SK-N-SH (cell line): ENCODE measurements at regions not wholly inside any gene's neighbourhood (a gene's known extent, or its start where the extent isn't known, plus 50 kb on each side); places are given as distances from the start of the nearest gene placed in this dataset.

Source experiments
- CTCF ChIA-PET: fragments of 300-600, 350-600 bp; formaldehyde crosslinking; extraction: SDS; loops from one replicate; lab custom pipeline; 2021; lab: Yijun Ruan, JAX
- POLR2A ChIA-PET: fragments of 350-600 bp; sonication (Branson Sonifier 250); formaldehyde crosslinking; extraction: SDS; loops from one replicate; lab custom pipeline; 2020; ENCODE audit warnings: antibody characterized with exemption, inconsistent platforms; lab: Yijun Ruan, JAX
- DNase-seq: peaks from one replicate; pipeline ENCODE4 v3.0.0; 2012
- H2AFZ ChIP-seq: fragments of 200-600 bp; sonication (generic); 2 replicates; pipeline ENCODE4 v1.8.1; 2016; ENCODE audit warnings: antibody characterized with exemption, mild to moderate bottlenecking, low read depth
- H3F3A ChIP-seq: fragments of 200-600 bp; sonication (generic); replicated peaks from 2 replicates; pipeline ENCODE3; 2016; ENCODE audit warnings: antibody characterized with exemption, mild to moderate bottlenecking; ENCODE audit not compliant: insufficient read depth
- H3K27ac ChIP-seq, 2 experiments: fragments of 200-500 bp in 1 of 2; fragments of 200-600 bp in 1 of 2; sonication (Bioruptor generic) in 1 of 2; sonication (generic), shearing (Covaris generic) in 1 of 2; 2 replicates each; pipeline versions ENCODE4 v1.5.1 to v1.6.1; 2014 to 2016; ENCODE audit warnings: low read depth in 2 of 2, inconsistent platforms in 1 of 2, low read length in 1 of 2, mild to moderate bottlenecking in 1 of 2, mixed read lengths in 1 of 2
- H3K27me3 ChIP-seq: fragments of 200-600 bp; sonication (generic), shearing (Covaris generic); 2 replicates; pipeline ENCODE4 v1.6.1; 2016; ENCODE audit warnings: mixed run types; ENCODE audit not compliant: insufficient read depth
- H3K36me3 ChIP-seq, 2 experiments: fragments of 200-500 bp in 1 of 2; fragments of 200-600 bp in 1 of 2; sonication (Bioruptor generic) in 1 of 2; sonication (generic) in 1 of 2; replicated peaks in 1 of 2; 2 replicates each; pipeline versions ENCODE3 to v1.5.1; 2014 to 2016; ENCODE audit warnings: low read length in 1 of 2, mild to moderate bottlenecking in 1 of 2; ENCODE audit not compliant: insufficient read depth in 2 of 2, control insufficient read depth in 1 of 2
- H3K4me1 ChIP-seq, 2 experiments: fragments of 200-500 bp in 1 of 2; fragments of 200-600 bp in 1 of 2; sonication (Bioruptor generic) in 1 of 2; sonication (generic), shearing (Covaris generic) in 1 of 2; 2 replicates each; pipeline versions ENCODE4 v1.5.1 to v1.6.1; 2014 to 2016; ENCODE audit warnings: low read depth in 1 of 2, low read length in 1 of 2, mixed run types in 1 of 2; ENCODE audit not compliant: insufficient read depth in 2 of 2, control insufficient read depth in 1 of 2
- H3K4me2 ChIP-seq: fragments of 200-600 bp; sonication (generic), shearing (Covaris generic); 2 replicates; pipeline ENCODE4 v1.6.1; 2017; ENCODE audit warnings: mixed run types
- H3K4me3 ChIP-seq, 2 experiments: fragments of 200-500 bp in 1 of 2; fragments of 200-600 bp in 1 of 2; sonication (Bioruptor generic) in 1 of 2; sonication (generic), shearing (Covaris generic) in 1 of 2; 2 replicates each; pipeline versions ENCODE4 v1.5.1 to v1.8.1; 2014 to 2016; ENCODE audit warnings: low read depth in 2 of 2, inconsistent platforms in 1 of 2, low read length in 1 of 2, mild to moderate bottlenecking in 1 of 2, mixed read lengths in 1 of 2, moderate library complexity in 1 of 2
- H3K79me2 ChIP-seq: fragments of 200-600 bp; sonication (generic); 2 replicates; pipeline ENCODE4 v1.8.1; 2017; ENCODE audit warnings: mild to moderate bottlenecking; ENCODE audit not compliant: insufficient read depth
- H3K9ac ChIP-seq: fragments of 200-600 bp; sonication (generic); 2 replicates; pipeline ENCODE4 v1.6.1; 2017; ENCODE audit warnings: mixed run types
- H3K9me2 ChIP-seq: fragments of 200-600 bp; sonication (generic); 2 replicates; pipeline ENCODE4 v1.6.1; 2017; ENCODE audit warnings: mixed run types
- H3K9me3 ChIP-seq: fragments of 200-600 bp; sonication (generic); 2 replicates; pipeline ENCODE4 v1.6.1; 2017; ENCODE audit warnings: mixed run types, mild to moderate bottlenecking, moderate library complexity
- H4K20me1 ChIP-seq: fragments of 200-600 bp; sonication (generic); 2 replicates; pipeline ENCODE4 v1.6.1; 2017; ENCODE audit warnings: mild to moderate bottlenecking, mixed run types; ENCODE audit not compliant: insufficient read depth
- ELF1 ChIP-seq: IDR thresholded peaks from 2 replicates; pipeline ENCODE4 v1.4.0; 2012
- EP300 ChIP-seq, 2 experiments: IDR thresholded peaks; 2 replicates each; pipeline versions ENCODE4 v1.4.0 to v1.6.1; 2012; ENCODE audit warnings: borderline replicate concordance in 1 of 2, low read depth in 1 of 2, low read length in 1 of 2
- FOSL2 ChIP-seq: IDR thresholded peaks from 2 replicates; pipeline ENCODE4 v1.4.0; 2012; ENCODE audit warnings: low read depth, mild to moderate bottlenecking, moderate library complexity, borderline replicate concordance
- FOXJ3 ChIP-seq: sonication (generic); formaldehyde crosslinking; IDR thresholded peaks from 2 replicates; pipeline ENCODE4 v1.5.1; 2020; ENCODE audit warnings: mild to moderate bottlenecking, missing genetic modification reagents
- FOXM1 ChIP-seq: IDR thresholded peaks from 2 replicates; pipeline ENCODE4 v1.4.0; 2012; ENCODE audit warnings: low read depth, mild to moderate bottlenecking
- GABPA ChIP-seq: IDR thresholded peaks from 2 replicates; pipeline ENCODE4 v1.4.0; 2012; ENCODE audit warnings: low read depth, mild to moderate bottlenecking
- GATA2 ChIP-seq: sonication (generic); formaldehyde crosslinking; IDR thresholded peaks from 2 replicates; pipeline ENCODE4 v1.5.0; 2020; ENCODE audit warnings: mild to moderate bottlenecking, missing genetic modification reagents
- MEF2A ChIP-seq: IDR thresholded peaks from 2 replicates; pipeline ENCODE4 v1.4.0; 2012; ENCODE audit warnings: low read depth, borderline replicate concordance
- NFIC ChIP-seq: IDR thresholded peaks from 2 replicates; pipeline ENCODE4 v1.4.0; 2012; ENCODE audit warnings: borderline replicate concordance
- NRF1 ChIP-seq: IDR thresholded peaks from 2 replicates; pipeline ENCODE4 v1.6.1; 2012; ENCODE audit warnings: low read depth, mild to moderate bottlenecking, low read length
- RXRA ChIP-seq: IDR thresholded peaks from 2 replicates; pipeline ENCODE4 v1.4.0; 2012; ENCODE audit warnings: low read depth, mild to moderate bottlenecking, borderline replicate concordance
- YY1 ChIP-seq: IDR thresholded peaks from 2 replicates; pipeline ENCODE4 v1.4.0; 2012; ENCODE audit warnings: low read depth, mild to moderate bottlenecking
- WGBS: methylation state at CpG from one replicate; pipeline ENCODE4 v1.1.6; 2017; ENCODE audit warnings: low lambda C conversion rate; 5-methylcytosine and 5-hydroxymethylcytosine counted together
- TF ChIP-seq, protein P1 (sequence below): fragments of 150-350 bp; IDR thresholded peaks from 2 replicates; pipeline ENCODE4 v1.6.1; 2017; ENCODE audit warnings: antibody characterized with exemption, low read length, low read depth, borderline replicate concordance
- TF ChIP-seq, protein P2 (sequence below): IDR thresholded peaks from 2 replicates; pipeline ENCODE4 v1.6.1; 2012; ENCODE audit warnings: mild to moderate bottlenecking, low read depth, low read length, moderate library complexity
- TF ChIP-seq, protein P3 (sequence below): IDR thresholded peaks from 2 replicates; pipeline ENCODE4 v1.4.0; 2012; ENCODE audit warnings: low read depth, borderline replicate concordance
- TF ChIP-seq, protein P4 (sequence below): IDR thresholded peaks from 2 replicates; pipeline ENCODE4; 2012
- TF ChIP-seq, protein P5 (sequence below): IDR thresholded peaks from 2 replicates; pipeline ENCODE4 v1.4.0; 2012; ENCODE audit warnings: low read depth
- TF ChIP-seq, protein P6 (sequence below): fragments of 150-350 bp; IDR thresholded peaks from 2 replicates; pipeline ENCODE4 v1.6.1; 2016; ENCODE audit warnings: mild to moderate bottlenecking, low read depth, low read length
- TF ChIP-seq, protein P7 (sequence below): IDR thresholded peaks from 2 replicates; pipeline ENCODE4 v1.4.0; 2012; ENCODE audit warnings: low read depth, borderline replicate concordance

DNA sequence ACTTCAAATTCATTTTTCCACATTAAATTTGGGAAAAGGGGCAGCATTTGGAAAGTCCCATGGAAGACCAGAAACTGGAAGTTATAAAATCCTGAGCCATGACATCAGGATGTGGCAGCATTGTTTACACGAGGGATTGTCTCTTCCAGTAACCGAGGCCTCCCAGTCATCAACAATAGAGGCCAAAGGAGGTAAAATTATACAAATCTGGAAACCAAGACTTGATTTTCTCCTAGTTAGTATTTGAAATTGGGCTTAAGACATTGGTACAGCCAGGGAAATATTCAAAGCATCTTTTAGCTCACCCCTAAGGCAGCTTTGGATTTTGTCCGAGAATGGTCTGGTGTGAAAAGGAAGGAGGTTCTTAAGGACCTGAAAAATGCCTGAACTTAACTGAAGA, 251.6 kb upstream of the FOXF1 start:
- TF ChIP-seq NFIC (no peak), YY1 (no peak), EP300 (IDR thresholded peaks at IDR 0.05; ENCODE audit: borderline replicate concordance in 1 of 2, low read depth in 1 of 2, low read length in 1 of 2) (no peak), NRF1 (no peak), GATA2 (CRISPR knock-in tag) (no peak), MEF2A (no peak), GABPA (no peak), FOSL2 (no peak), FOXM1 (no peak), RXRA (no peak), FOXJ3 (CRISPR knock-in tag) (no peak), ELF1 (no peak)
- TF ChIP-seq, protein P1, sequence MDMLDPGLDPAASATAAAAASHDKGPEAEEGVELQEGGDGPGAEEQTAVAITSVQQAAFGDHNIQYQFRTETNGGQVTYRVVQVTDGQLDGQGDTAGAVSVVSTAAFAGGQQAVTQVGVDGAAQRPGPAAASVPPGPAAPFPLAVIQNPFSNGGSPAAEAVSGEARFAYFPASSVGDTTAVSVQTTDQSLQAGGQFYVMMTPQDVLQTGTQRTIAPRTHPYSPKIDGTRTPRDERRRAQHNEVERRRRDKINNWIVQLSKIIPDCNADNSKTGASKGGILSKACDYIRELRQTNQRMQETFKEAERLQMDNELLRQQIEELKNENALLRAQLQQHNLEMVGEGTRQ = no peak
- TF ChIP-seq, protein P2, sequence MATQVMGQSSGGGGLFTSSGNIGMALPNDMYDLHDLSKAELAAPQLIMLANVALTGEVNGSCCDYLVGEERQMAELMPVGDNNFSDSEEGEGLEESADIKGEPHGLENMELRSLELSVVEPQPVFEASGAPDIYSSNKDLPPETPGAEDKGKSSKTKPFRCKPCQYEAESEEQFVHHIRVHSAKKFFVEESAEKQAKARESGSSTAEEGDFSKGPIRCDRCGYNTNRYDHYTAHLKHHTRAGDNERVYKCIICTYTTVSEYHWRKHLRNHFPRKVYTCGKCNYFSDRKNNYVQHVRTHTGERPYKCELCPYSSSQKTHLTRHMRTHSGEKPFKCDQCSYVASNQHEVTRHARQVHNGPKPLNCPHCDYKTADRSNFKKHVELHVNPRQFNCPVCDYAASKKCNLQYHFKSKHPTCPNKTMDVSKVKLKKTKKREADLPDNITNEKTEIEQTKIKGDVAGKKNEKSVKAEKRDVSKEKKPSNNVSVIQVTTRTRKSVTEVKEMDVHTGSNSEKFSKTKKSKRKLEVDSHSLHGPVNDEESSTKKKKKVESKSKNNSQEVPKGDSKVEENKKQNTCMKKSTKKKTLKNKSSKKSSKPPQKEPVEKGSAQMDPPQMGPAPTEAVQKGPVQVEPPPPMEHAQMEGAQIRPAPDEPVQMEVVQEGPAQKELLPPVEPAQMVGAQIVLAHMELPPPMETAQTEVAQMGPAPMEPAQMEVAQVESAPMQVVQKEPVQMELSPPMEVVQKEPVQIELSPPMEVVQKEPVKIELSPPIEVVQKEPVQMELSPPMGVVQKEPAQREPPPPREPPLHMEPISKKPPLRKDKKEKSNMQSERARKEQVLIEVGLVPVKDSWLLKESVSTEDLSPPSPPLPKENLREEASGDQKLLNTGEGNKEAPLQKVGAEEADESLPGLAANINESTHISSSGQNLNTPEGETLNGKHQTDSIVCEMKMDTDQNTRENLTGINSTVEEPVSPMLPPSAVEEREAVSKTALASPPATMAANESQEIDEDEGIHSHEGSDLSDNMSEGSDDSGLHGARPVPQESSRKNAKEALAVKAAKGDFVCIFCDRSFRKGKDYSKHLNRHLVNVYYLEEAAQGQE = no peak
- TF ChIP-seq, protein P3, sequence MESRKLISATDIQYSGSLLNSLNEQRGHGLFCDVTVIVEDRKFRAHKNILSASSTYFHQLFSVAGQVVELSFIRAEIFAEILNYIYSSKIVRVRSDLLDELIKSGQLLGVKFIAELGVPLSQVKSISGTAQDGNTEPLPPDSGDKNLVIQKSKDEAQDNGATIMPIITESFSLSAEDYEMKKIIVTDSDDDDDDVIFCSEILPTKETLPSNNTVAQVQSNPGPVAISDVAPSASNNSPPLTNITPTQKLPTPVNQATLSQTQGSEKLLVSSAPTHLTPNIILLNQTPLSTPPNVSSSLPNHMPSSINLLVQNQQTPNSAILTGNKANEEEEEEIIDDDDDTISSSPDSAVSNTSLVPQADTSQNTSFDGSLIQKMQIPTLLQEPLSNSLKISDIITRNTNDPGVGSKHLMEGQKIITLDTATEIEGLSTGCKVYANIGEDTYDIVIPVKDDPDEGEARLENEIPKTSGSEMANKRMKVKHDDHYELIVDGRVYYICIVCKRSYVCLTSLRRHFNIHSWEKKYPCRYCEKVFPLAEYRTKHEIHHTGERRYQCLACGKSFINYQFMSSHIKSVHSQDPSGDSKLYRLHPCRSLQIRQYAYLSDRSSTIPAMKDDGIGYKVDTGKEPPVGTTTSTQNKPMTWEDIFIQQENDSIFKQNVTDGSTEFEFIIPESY = no peak
- TF ChIP-seq, protein P4, sequence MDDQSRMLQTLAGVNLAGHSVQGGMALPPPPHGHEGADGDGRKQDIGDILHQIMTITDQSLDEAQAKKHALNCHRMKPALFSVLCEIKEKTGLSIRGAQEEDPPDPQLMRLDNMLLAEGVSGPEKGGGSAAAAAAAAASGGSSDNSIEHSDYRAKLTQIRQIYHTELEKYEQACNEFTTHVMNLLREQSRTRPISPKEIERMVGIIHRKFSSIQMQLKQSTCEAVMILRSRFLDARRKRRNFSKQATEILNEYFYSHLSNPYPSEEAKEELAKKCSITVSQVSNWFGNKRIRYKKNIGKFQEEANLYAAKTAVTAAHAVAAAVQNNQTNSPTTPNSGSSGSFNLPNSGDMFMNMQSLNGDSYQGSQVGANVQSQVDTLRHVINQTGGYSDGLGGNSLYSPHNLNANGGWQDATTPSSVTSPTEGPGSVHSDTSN = no peak
- TF ChIP-seq, protein P5, sequence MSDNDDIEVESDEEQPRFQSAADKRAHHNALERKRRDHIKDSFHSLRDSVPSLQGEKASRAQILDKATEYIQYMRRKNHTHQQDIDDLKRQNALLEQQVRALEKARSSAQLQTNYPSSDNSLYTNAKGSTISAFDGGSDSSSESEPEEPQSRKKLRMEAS = no peak
- TF ChIP-seq, protein P6, sequence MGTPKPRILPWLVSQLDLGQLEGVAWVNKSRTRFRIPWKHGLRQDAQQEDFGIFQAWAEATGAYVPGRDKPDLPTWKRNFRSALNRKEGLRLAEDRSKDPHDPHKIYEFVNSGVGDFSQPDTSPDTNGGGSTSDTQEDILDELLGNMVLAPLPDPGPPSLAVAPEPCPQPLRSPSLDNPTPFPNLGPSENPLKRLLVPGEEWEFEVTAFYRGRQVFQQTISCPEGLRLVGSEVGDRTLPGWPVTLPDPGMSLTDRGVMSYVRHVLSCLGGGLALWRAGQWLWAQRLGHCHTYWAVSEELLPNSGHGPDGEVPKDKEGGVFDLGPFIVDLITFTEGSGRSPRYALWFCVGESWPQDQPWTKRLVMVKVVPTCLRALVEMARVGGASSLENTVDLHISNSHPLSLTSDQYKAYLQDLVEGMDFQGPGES = no peak
- TF ChIP-seq, protein P7, sequence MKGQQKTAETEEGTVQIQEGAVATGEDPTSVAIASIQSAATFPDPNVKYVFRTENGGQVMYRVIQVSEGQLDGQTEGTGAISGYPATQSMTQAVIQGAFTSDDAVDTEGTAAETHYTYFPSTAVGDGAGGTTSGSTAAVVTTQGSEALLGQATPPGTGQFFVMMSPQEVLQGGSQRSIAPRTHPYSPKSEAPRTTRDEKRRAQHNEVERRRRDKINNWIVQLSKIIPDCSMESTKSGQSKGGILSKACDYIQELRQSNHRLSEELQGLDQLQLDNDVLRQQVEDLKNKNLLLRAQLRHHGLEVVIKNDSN = no peak
- TF ChIP-seq, all 33 proteins: peak for 0
- Histone ChIP-seq H3K9me3 (no peaks in the 10 kb centered on the region), H3K27ac (no peak overlapping the region), H3K4me2 (no peak overlapping the region), H3K27me3 (no peaks in the 10 kb centered on the region), H3K9me2 (no peaks in the 10 kb centered on the region), H3K4me1 (no peaks in the 10 kb centered on the region), H4K20me1 (no peaks in the 10 kb centered on the region), H3K79me2 (no peaks in the 10 kb centered on the region), H3K4me3 (no peak overlapping the region), H3K36me3 (no peaks in the 10 kb centered on the region), H3F3A (no peaks in the 10 kb centered on the region), H2AFZ (no peak overlapping the region), H3K9ac (no peak overlapping the region)
- ChIA-PET POLR2A (no interaction called here), CTCF (no interaction called here)
- DNase-seq = no peak
- WGBS = 28% methylated on average over 3 of the region's 3 CpGs
